K562 (cell line): ENCODE measurements at regions not wholly inside any gene's neighbourhood (a gene's known extent, or its start where the extent isn't known, plus 50 kb on each side); places are given as distances from the start of the nearest gene placed in this dataset.

ENCODE experiments used
- ATAC-seq: fragments of 200-7000 bp; cut with Tn5 transposase; 3 replicates; pipeline ENCODE4 v1.9.1; 2020; ENCODE audit warnings: moderate library complexity
- BruUV-seq: library from RNA; stranded (reverse); fragments of 400-500 nt; replicated peaks from 2 replicates; lab custom pipeline; 2021; lab: Mats Ljungman, UMichigan
- CTCF ChIA-PET: fragments of 300-600 bp; formaldehyde crosslinking; extraction: SDS; loops from one replicate; lab custom pipeline; 2021; ENCODE audit warnings: low intra/inter-chr PET ratio; lab: Yijun Ruan, JAX
- POLR2A ChIA-PET: fragments of 300-600, 350-650 bp; sonication (Branson Sonifier 250); formaldehyde crosslinking; extraction: SDS; loops from one replicate; lab custom pipeline; 2021; ENCODE audit warnings: antibody characterized with exemption, inconsistent platforms; lab: Yijun Ruan, JAX
- DNase-seq, 4 experiments: peaks; one replicate each; pipeline versions ENCODE4 v3.0.0 to v3.0.0-alpha.2; 2011 to 2018; ENCODE audit warnings: low spot score in 3 of 4, mixed read lengths in 3 of 4; ENCODE audit errors: extremely low read depth in 1 of 4
- FAIRE-seq: peaks from 2 replicates; lab custom pipeline; 2011; peaks lifted over from hg19 to GRCh38; lab: Jason Lieb, UNC
- H2AFZ ChIP-seq: 2 replicates; pipeline ENCODE4 v1.6.0; 2011; ENCODE audit warnings: low read depth, low read length, control low read depth, inconsistent platforms
- H3K27ac ChIP-seq: fragments of 200-600 bp; 3 replicates; pipeline ENCODE4 v1.8.0; 2011; ENCODE audit warnings: low read depth, mild to moderate bottlenecking, control low read depth, inconsistent platforms, low read length, moderate library complexity, mixed read lengths; ENCODE audit errors: extremely low read depth
- H3K27me3 ChIP-seq, 2 experiments: fragments of 300-600 bp in 1 of 2; 2 replicates in 1 of 2; 3 replicates in 1 of 2; pipeline versions ENCODE4 v1.6.0 to v1.8.0; 2011; ENCODE audit warnings: inconsistent platforms in 2 of 2, low read length in 2 of 2, mild to moderate bottlenecking in 1 of 2, mixed read lengths in 1 of 2, moderate library complexity in 1 of 2; ENCODE audit not compliant: control insufficient read depth in 2 of 2, insufficient read depth in 2 of 2
- H3K36me3 ChIP-seq: fragments of 300-600 bp; 3 replicates; pipeline ENCODE4 v1.8.0; 2011; ENCODE audit warnings: mild to moderate bottlenecking, low read length, inconsistent platforms; ENCODE audit not compliant: control insufficient read depth, insufficient read depth
- H3K4me1 ChIP-seq, 2 experiments: fragments of 200-600 bp in 1 of 2; replicated peaks in 1 of 2; 2 replicates in 1 of 2; 3 replicates in 1 of 2; pipeline versions ENCODE4 v1.5.1 to v1.8.0; 2011; ENCODE audit warnings: inconsistent platforms in 2 of 2, low read length in 2 of 2, mild to moderate bottlenecking in 1 of 2, mixed read lengths in 1 of 2, moderate library complexity in 1 of 2; ENCODE audit not compliant: control insufficient read depth in 2 of 2, insufficient read depth in 2 of 2
- H3K4me2 ChIP-seq: 2 replicates; pipeline ENCODE4 v1.6.1; 2011; ENCODE audit warnings: low read length, control low read depth, inconsistent platforms, mixed read lengths; ENCODE audit not compliant: insufficient read depth
- H3K4me3 ChIP-seq: fragments of 200-600 bp; sonication (generic), shearing (Covaris generic); 2 replicates; pipeline ENCODE4 v1.5.1; 2016; ENCODE audit warnings: control low read depth, inconsistent platforms
- H3K79me2 ChIP-seq: fragments of 200-600 bp; 3 replicates; pipeline ENCODE4 v1.8.0; 2011; ENCODE audit warnings: low read length, inconsistent platforms; ENCODE audit not compliant: control insufficient read depth, insufficient read depth
- H3K9ac ChIP-seq, 2 experiments: 2 replicates each; pipeline versions ENCODE4 v1.6.0 to v1.6.1; 2011; ENCODE audit warnings: low read depth in 2 of 2, low read length in 2 of 2, control low read depth in 1 of 2, inconsistent platforms in 1 of 2, mild to moderate bottlenecking in 1 of 2, mixed read lengths in 1 of 2; ENCODE audit not compliant: insufficient read depth in 1 of 2
- H3K9me1 ChIP-seq: one replicate; pipeline ENCODE4 v1.6.0; 2011; ENCODE audit warnings: inconsistent platforms, mild to moderate bottlenecking, low read length, moderate library complexity; ENCODE audit not compliant: control insufficient read depth, insufficient read depth
- H3K9me3 ChIP-seq: replicated peaks from 2 replicates; pipeline ENCODE4 v1.5.1; 2011; ENCODE audit warnings: low read depth, low read length, inconsistent platforms; ENCODE audit not compliant: control insufficient read depth, insufficient read depth
- H4K20me1 ChIP-seq: replicated peaks from 2 replicates; pipeline ENCODE4 v1.6.1; 2011; ENCODE audit warnings: low read length, inconsistent platforms, mixed read lengths; ENCODE audit not compliant: control insufficient read depth, insufficient read depth
- MAFG ChIP-seq: fragments of 450-650 bp; conservative IDR thresholded peaks from 2 replicates; pipeline ENCODE4 v1.6.1; 2016; ENCODE audit warnings: missing genetic modification characterization, missing compliant biosample characterization
- POLR2H ChIP-seq: IDR thresholded peaks from 2 replicates; pipeline ENCODE4 v1.6.1; 2016; ENCODE audit warnings: missing genetic modification characterization, low read depth, mild to moderate bottlenecking, control low read depth, missing compliant biosample characterization, moderate library complexity
- SPI1 ChIP-seq: IDR thresholded peaks from 2 replicates; pipeline ENCODE4 v1.6.1; 2011; ENCODE audit warnings: low read depth, low read length, control low read depth, borderline replicate concordance
- ZC3H8 ChIP-seq: fragments of 450-650 bp; IDR thresholded peaks from 2 replicates; pipeline ENCODE4 v1.6.1; 2017
- ZNF584 ChIP-seq: fragments of 200-800 bp; sonication (Bioruptor generic); IDR thresholded peaks from 2 replicates; pipeline ENCODE4 v1.6.1; 2016; ENCODE audit warnings: low read depth, mild to moderate bottlenecking, missing genetic modification characterization, missing compliant biosample characterization
- in situ Hi-C: fragments of 300-500 bp; cut with MboI; formaldehyde crosslinking; loops from 4 replicates; pipeline ENCODE4 v1.15.0; 2018; ENCODE audit warnings: inconsistent platforms, mixed read lengths
- intact Hi-C: fragments of 100-400 bp; cut with micrococcal nuclease; formaldehyde crosslinking; loops from 2 replicates; pipeline ENCODE4 v1.14.2; 2022
- TF ChIP-seq, protein P1 (sequence below): fragments of 450-650 bp; formaldehyde crosslinking; IDR thresholded peaks from 2 replicates; pipeline ENCODE4 v1.4.0; 2020; ENCODE audit warnings: mild to moderate bottlenecking, mixed read lengths

DNA sequence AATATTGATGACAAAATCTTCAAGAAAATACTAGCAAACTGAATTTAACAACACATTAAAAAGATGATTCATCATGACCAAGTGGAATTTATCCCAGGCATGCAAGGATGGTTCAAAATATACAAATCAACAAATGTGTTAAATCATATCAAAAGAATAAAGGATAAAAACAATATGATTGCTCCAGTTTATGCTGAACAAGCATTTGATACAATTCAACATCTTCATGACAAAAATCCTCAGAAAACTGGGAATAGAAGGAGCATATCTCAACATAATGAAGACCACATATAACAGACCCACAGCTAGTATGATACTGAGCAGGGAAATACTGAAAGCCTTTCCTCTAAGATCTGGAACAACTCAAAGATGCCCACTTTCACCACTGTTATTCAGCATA lies 352.3 kb downstream of the PYDC2 start (continued):
- TF ChIP-seq, protein P1, sequence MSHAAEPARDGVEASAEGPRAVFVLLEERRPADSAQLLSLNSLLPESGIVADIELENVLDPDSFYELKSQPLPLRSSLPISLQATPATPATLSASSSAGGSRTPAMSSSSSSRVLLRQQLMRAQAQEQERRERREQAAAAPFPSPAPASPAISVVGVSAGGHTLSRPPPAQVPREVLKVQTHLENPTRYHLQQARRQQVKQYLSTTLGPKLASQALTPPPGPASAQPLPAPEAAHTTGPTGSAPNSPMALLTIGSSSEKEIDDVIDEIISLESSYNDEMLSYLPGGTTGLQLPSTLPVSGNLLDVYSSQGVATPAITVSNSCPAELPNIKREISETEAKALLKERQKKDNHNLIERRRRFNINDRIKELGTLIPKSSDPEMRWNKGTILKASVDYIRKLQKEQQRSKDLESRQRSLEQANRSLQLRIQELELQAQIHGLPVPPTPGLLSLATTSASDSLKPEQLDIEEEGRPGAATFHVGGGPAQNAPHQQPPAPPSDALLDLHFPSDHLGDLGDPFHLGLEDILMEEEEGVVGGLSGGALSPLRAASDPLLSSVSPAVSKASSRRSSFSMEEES (CRISPR knock-in tag): no peak
- 0 out of 2 replicates have a peak, but pooled peaks have one; percentile 17 for TF ChIP-seq MAFG
- no peak for TF ChIP-seq SPI1
- TF ChIP-seq, all 486 proteins: peak for 4

DNA sequence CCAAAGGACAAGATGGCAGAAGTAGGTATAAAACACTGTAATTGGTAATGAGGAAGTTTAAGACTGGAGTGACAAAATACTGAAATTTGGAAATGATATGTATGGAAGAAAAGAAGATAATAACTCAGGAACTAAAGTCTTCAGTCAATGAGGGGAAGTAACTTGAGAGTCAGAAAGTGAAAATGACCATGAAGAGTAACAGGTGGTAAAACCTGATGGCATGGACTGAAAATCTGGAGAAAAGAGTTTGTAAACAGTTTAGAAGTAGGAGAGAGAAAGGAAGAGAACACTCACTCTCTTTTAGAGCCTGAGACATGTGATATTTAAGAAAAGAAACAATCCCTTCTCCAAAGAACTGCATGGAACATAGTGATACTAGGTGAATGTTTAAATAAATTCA lies 387.9 kb downstream of the PYDC2 start:
- TF ChIP-seq POLR2H (tag): no peak
- TF ChIP-seq ZC3H8: no peak
- no peak for TF ChIP-seq ZNF584 (CRISPR knock-in tag)
- TF ChIP-seq, all 486 proteins: peak for 0
- Histone ChIP-seq H3K9me1 (no peaks in the 10 kb centered on the region), H3K4me1 (no peaks in the 10 kb centered on the region), H3K79me2 (no peaks in the 10 kb centered on the region), H3K27ac (no peak overlapping the region), H3K9me3 (no peaks in the 10 kb centered on the region; the same call in 1 of the 2 replicates), H3K9ac (no peak overlapping the region), H3K36me3 (no peaks in the 10 kb centered on the region), H3K4me3 (no peak overlapping the region), H4K20me1 (no peaks in the 10 kb centered on the region), H2AFZ (no peak overlapping the region), H3K4me2 (no peak overlapping the region), H3K27me3 (no peaks in the 10 kb centered on the region)
- no peak for ATAC-seq
- ChIA-PET POLR2A (no interaction called here), CTCF (no interaction called here)
- FAIRE-seq: no peak
- in situ Hi-C loops (no loop called here), intact Hi-C loops (no loop called here)
- BruUV-seq: no TSS peak
- no peak for DNase-seq
